Activated naive CD4-positive, alpha-beta T cell treated with anti-CD3 and anti-CD28 coated beads, Interleukin-2, amount 50 U/mL, for 72 hours (primary cell): ENCODE measurements at regions not wholly inside any gene's neighbourhood (a gene's known extent, or its start where the extent isn't known, plus 50 kb on each side); places are given as distances from the start of the nearest gene placed in this dataset.
"Not testable (repeated sequence)": the region's sequence is repeated elsewhere in the genome, so short reads cannot be mapped to it uniquely, and the experiment has no call there.

Experiments used
- ATAC-seq, 2 donors: fragments of 150-1000 bp; cut with Tn5 transposase; 2 replicates each; pipeline ENCODE4 v1.10.0; 2021; ENCODE audit warnings: mild to moderate bottlenecking in 2 of 2, moderate library complexity in 2 of 2
- DNase-seq, 2 donors: peaks; one replicate each; pipeline ENCODE4 v3.0.0; 2021 to 2022; ENCODE audit warnings: low spot score in 2 of 2
- H3K27ac Mint-ChIP-seq, 2 donors: one replicate each; pipeline ENCODE4 v1.8.0; 2022; ENCODE audit warnings: mild to moderate bottlenecking in 2 of 2, mixed read lengths in 2 of 2
- H3K36me3 Mint-ChIP-seq, 2 donors: one replicate each; pipeline ENCODE4 v1.8.0; 2022; ENCODE audit warnings: mixed read lengths in 2 of 2
- H3K9me3 Mint-ChIP-seq, 2 donors: one replicate each; pipeline ENCODE4 v1.8.0; 2022; ENCODE audit warnings: mixed read lengths in 2 of 2

DNA sequence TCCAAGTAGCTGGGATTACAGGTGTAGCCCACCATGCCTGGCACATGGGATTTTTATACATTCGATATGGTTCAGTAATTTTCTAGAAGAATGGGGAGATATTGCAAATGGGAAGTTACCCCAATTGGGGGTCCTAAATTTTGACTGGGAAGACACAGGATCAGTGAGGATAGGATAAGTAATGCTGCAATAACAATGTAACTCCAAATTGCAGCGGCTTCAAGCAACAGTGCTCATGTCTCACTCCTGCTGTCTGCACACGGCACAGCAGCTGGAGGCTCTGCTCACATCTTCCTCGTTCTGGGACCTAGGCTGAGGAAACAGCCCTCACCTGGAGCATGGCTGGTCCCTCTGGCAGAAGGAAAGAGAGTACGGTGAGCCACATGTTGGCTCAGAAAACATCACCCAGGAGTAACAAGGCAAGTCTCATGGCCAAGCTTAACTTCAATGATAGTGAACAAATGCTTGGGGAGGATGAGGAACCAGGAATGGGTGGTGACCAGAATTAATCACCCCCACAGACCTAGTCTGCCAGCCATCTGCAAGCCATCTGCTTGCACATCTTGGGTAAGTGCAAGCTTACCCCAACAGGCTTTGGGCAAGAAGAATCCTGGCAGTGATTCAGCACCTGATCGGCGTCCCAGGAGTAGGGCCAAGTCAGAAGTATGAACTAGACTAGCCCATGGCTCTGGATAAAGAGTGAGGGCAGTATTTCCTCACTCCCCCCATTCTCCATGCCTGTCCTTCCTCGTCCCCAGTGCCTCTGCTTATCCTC, 229.2 kb downstream of the COPRS start:
- Mint-ChIP-seq H3K36me3 (peaks cover 0 to 4% of the 10 kb centered on the region in 2 donors), H3K9me3 (peaks cover 0 to 4% of the 10 kb centered on the region in 2 donors)
- ATAC-seq = no peak

GRCh38 chr17:31627960-31628359, 231.1 kb downstream of the COPRS start:
- ATAC-seq (no peak), DNase-seq (no peak)
- Mint-ChIP-seq H3K27ac (no peak overlapping the region), H3K36me3 (peaks cover 0 to 15% of the 10 kb centered on the region in 2 donors), H3K9me3 (peaks cover 4 to 10% of the 10 kb centered on the region in 2 donors)

More for the DNA sequence above, 229.2 kb downstream of the COPRS start:
- DNase-seq = no peak
- no peak overlapping the region for H3K27ac Mint-ChIP-seq

DNA sequence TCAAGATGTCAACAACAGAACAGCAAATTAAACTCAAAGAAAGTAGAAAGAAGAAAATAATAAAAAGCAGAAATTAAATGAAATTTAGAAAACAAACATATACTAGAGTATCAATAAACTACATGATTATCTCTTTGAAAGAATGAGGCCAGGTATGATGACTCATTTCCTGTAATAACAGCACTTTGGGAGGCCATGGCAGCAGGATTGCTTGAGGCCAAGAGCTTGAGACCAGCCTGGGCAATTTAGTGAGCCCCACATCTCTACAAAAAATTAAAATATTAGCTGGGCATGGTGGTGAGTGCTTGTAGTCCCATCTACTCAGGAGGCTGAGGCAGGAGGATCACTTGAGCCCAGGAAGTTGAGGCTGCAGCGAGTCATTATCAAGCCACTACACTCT, 232.5 kb downstream of the RAB11FIP4 start:
- H3K27ac Mint-ChIP-seq = no peak overlapping the region
- ATAC-seq (no peak), DNase-seq (no peak)

GRCh38 chr17:31622500-31622899, 231.0 kb downstream of the RAB11FIP4 start:
- H3K27ac Mint-ChIP-seq = no peak overlapping the region
- ATAC-seq (no peak), DNase-seq (no peak)
- peaks cover 13 to 19% of the 10 kb centered on the region in 2 donors for H3K36me3 Mint-ChIP-seq
- peaks cover 13 to 17% of the 10 kb centered on the region in 2 donors for H3K9me3 Mint-ChIP-seq

More for the DNA sequence above, 232.5 kb downstream of the RAB11FIP4 start:
- Mint-ChIP-seq H3K36me3 (peaks cover 13 to 19% of the 10 kb centered on the region in 2 donors), H3K9me3 (peaks cover 13 to 17% of the 10 kb centered on the region in 2 donors)

GRCh38 chr17:31621566-31621965, 230.1 kb downstream of the RAB11FIP4 start:
- DNase-seq (no peak), ATAC-seq (no peak)
- peaks cover 13 to 17% of the 10 kb centered on the region in 2 donors for H3K9me3 Mint-ChIP-seq
- H3K27ac Mint-ChIP-seq = no peak overlapping the region
- peaks cover 13 to 19% of the 10 kb centered on the region in 2 donors for H3K36me3 Mint-ChIP-seq

GRCh38 chr17:31611053-31611452, 219.6 kb downstream of the RAB11FIP4 start:
- not testable (repeated sequence) for DNase-seq, H3K9me3 Mint-ChIP-seq, H3K36me3 Mint-ChIP-seq, H3K27ac Mint-ChIP-seq, ATAC-seq

DNA sequence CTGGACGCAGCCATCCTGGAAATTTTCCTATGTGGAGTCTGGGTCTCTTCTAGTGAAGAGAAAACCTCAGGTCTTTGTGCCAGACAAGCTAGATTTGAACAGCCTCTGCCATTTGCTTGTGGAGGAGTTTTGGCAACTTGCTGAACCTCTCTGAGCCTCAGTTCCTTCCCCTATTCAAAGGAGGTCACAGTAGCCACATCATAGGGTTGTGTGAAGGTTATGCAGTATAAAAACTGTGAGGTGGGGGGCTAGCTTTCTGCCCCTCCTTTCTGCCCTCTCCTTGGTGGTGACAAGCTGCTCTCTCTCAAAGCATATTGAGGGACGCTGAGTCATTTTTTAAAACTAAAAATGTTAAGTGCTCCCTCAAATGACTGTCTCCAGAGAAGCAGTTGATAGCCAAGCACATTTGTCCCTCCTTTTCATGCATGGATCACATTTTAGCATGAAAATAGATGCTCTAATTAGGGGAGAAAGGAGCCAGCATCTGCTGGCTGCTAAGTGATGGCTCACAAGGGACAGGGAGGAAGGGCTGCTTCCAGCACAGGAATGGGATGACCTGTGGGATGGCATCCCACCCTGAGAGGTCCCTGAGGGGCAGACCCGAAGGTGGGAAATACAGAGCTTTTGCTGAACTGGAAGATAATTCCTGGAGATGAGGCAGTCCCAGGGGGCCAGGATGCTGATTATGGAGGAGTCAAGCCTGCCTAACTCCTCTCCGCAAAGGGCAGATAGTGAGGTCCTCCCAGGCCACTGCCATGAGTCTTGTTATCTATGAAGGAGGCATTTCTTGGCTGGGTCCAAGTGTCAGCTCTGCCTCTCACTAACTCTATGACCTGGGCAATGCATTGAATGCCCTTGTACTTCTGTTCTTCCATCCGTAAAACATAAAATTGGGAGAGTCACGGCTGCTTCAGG, 218.8 kb downstream of the RAB11FIP4 start:
- no peaks in the 10 kb centered on the region for H3K9me3 Mint-ChIP-seq
- DNase-seq (no peak), ATAC-seq (no peak)
- no peaks in the 10 kb centered on the region for H3K36me3 Mint-ChIP-seq
- no peak overlapping the region for H3K27ac Mint-ChIP-seq

DNA sequence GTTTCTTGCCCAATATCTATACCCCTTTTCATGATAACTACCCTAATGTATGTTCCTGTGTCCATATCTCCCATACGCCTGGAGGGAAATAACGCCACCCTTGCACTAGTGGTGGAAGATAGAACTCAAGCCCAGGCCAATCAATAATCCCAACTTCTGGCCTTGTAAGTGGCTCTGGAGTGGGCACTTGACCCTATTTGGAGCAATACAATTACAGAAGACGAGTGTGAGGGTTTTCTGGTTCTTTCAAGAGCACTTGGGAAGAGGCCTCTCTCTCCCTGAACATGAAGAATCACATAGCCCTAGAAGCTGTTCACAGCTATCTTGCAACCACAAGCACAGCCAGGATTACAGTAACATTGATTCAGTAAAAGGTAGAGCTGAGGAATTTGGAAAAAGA, 217.9 kb downstream of the RAB11FIP4 start:
- no peak overlapping the region for H3K27ac Mint-ChIP-seq
- H3K36me3 Mint-ChIP-seq = no peaks in the 10 kb centered on the region
- no peaks in the 10 kb centered on the region for H3K9me3 Mint-ChIP-seq
- DNase-seq (no peak), ATAC-seq (no peak)

DNA sequence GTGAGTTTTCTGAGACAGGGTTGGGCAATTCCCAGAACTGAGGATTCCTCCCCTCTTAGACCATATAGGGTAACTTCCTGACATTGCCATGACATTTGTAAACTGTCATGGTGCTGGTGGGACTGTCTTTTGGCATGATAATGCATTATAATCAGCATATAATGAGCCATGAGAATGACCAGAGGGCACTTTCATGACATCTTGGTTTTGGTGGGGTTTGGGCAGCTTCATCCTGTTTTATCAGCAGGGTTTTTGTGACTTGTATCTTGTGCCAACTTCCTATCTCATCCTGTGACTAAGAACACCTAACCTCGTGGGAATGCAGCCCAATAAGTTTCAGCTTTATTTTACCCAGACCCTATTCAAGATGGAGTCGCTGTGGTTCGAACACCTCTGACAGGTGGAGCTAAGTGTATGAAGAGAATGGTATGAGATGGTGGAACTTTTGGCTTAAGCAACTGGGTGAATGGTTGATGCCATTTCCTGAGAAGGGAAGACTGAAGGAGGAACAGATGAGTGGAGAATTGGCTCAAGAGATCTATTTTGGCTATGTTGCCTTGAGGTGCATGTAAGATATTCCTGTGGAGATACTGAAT, 217.3 kb downstream of the RAB11FIP4 start:
- H3K9me3 Mint-ChIP-seq = no peaks in the 10 kb centered on the region
- DNase-seq (no peak), ATAC-seq (no peak)
- H3K27ac Mint-ChIP-seq = no peak overlapping the region
- no peaks in the 10 kb centered on the region for H3K36me3 Mint-ChIP-seq

DNA sequence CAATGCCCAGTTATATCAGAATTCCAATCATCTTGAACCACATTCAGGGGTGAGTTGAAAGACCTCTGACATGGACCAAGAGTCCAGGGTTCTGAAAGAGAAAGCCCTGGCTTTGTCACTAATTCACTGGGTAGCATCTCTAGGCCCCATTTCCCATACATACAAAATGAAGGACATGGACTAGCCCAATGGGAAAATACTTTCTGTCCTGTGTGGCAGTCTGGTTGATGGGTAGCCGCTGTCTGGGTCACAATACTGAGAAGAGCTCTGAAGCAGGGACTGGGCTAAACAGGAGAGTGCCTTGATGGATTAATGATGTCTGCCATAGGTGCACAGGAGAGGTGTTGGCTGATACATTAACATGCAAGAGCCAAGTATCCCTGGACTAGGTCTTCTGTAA, 214.3 kb downstream of the RAB11FIP4 start:
- H3K9me3 Mint-ChIP-seq = no peaks in the 10 kb centered on the region
- DNase-seq (no peak), ATAC-seq (no peak)
- H3K36me3 Mint-ChIP-seq = no peaks in the 10 kb centered on the region
- H3K27ac Mint-ChIP-seq = no peak overlapping the region

DNA sequence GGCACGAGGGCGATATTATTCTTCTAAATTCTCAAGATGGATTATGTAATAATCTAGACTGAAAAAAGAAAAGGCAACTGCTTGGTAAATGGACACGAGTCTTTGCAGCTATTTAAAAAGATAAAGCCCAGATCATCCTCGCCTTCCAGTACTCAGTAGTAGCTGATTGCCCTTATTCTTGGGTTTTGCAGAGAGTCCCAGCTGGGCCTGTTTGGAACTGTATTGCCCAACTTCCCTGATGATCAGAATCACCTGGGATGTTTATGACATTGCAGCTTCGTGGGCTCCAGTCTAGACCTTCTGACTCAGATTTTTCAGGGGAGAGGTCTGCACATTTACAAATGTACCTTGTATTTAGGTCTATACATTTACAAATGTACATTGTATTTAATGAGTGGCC, 213.5 kb downstream of the RAB11FIP4 start:
- ATAC-seq (no peak), DNase-seq (no peak)
- Mint-ChIP-seq H3K36me3 (no peaks in the 10 kb centered on the region), H3K27ac (no peak overlapping the region), H3K9me3 (no peaks in the 10 kb centered on the region)

DNA sequence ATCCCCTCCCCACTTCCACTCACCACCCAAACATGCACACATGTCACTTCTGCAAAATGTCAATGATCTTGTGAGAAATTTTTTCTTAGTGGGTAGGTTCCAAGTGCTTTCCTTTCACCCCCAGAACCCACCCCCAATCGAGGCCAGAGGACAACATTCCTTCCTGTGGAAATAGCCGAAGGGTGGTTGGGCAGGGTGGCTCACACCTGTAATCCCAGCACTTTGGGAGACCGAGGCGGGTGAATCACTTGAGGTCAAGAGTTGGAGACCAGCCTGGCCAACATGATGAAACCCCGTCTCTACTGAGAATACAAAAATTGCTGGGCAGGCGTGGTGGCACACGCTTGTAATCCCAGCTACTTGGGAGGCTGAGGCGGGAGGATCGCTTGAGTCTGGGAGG, 208.7 kb downstream of the RAB11FIP4 start:
- not testable (repeated sequence) for DNase-seq, H3K9me3 Mint-ChIP-seq, ATAC-seq, H3K27ac Mint-ChIP-seq, H3K36me3 Mint-ChIP-seq

DNA sequence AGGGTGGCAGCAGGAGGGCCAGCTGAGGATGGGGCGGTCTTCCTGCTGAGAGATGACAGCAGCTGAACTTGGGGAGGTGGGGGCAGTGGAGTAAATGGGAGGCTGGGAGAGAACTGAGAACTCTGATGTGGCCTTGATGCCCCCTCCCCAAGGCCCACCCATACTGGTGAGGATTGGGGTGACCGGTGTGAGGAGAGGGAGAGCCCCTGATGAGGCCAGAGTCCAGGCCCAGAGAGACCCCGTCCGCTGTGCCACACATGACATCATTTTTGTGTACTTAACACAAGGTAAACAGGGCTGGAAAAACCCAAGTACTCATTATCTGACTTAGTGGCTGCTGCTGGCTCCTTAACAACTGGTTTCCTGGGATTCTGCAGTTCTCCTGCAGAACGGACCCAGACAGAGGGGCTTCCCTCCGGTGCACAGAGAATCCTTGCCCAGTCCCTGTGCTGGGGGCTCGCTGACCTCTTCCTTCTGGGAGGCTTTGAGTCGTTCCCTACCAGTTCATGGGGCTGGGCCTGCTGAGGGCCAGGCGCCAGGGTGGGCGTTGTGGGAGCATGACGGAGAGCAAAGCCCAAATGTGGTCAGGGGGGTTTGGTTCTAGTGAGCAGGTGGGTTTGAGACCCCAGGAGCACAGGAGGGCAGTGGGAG, 207.6 kb downstream of the RAB11FIP4 start:
- ATAC-seq (no peak), DNase-seq (no peak)
- Mint-ChIP-seq H3K9me3 (no peaks in the 10 kb centered on the region), H3K36me3 (no peaks in the 10 kb centered on the region), H3K27ac (no peak overlapping the region)

DNA sequence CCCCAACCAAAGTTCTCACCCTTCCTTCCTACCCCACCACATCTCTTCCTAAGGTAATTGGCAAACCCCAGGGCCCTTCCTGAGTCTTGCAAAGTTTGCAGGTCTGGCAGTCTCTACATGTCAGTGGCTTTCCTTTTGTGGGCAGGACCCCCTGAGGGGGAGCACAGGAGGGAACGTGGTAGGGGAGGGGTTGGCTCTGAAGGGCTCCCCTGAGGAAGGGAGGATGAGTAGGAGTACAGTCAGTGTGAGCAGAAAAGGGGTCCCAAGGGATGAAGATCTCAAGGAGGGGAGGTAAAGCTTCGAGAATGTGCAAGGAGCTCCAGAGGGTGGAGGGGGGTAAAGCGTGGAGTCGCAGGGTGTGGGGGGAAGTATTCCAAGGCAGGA, 206.9 kb downstream of the RAB11FIP4 start:
- ATAC-seq (no peak), DNase-seq (no peak)
- no peaks in the 10 kb centered on the region for H3K36me3 Mint-ChIP-seq
- H3K27ac Mint-ChIP-seq = no peak overlapping the region
- H3K9me3 Mint-ChIP-seq = no peaks in the 10 kb centered on the region

DNA sequence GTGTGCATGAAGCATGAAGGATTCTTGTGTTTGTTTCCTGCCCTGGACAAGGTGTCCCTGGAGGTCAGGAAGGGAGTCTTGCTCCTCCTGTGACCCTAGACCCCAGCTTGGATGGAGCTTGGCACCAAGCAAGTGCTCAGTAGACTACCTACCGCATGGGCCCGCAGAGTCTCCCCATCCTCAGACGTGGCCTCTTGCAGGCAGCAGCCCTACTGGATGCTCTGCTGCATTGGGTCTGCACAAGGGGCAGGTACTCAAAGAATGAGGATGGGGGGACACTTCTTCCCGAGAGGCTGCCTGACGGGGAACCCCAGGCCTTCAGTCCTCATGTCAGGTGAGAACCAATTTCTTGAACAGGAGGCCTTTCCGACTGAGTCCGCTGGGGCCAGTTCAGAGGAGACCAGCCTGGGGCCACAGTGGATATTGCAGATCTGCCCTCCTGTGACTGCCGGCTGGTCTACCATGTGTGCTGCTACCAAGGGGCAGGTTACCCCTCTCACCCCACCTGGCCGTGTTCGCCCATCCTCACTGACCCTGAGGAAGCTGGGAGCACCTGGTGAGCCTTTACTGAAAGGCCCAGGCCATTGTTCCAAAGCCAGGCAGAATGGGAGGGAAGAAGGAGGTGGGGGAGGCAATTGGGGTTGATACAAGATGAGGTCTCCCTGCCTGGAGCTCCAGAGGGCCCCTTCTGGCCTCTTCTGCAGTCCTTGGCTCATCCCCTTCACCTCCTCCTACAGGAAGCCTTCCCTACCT, 206.3 kb downstream of the RAB11FIP4 start:
- no peak overlapping the region for H3K27ac Mint-ChIP-seq
- no peak for DNase-seq
- H3K9me3 Mint-ChIP-seq = no peaks in the 10 kb centered on the region
- ATAC-seq = no peak
- no peaks in the 10 kb centered on the region for H3K36me3 Mint-ChIP-seq
